SK-N-SH (cell line): ENCODE measurements at regions not wholly inside any gene's neighbourhood (a gene's known extent, or its start where the extent isn't known, plus 50 kb on each side); places are given as distances from the start of the nearest gene placed in this dataset.

Source experiments
- CTCF ChIA-PET: fragments of 300-600, 350-600 bp; formaldehyde crosslinking; extraction: SDS; loops from one replicate; lab custom pipeline; 2021; lab: Yijun Ruan, JAX
- POLR2A ChIA-PET: fragments of 350-600 bp; sonication (Branson Sonifier 250); formaldehyde crosslinking; extraction: SDS; loops from one replicate; lab custom pipeline; 2020; ENCODE audit warnings: antibody characterized with exemption, inconsistent platforms; lab: Yijun Ruan, JAX
- DNase-seq: peaks from one replicate; pipeline ENCODE4 v3.0.0; 2012
- H2AFZ ChIP-seq: fragments of 200-600 bp; sonication (generic); 2 replicates; pipeline ENCODE4 v1.8.1; 2016; ENCODE audit warnings: antibody characterized with exemption, mild to moderate bottlenecking, low read depth
- H3F3A ChIP-seq: fragments of 200-600 bp; sonication (generic); replicated peaks from 2 replicates; pipeline ENCODE3; 2016; ENCODE audit warnings: antibody characterized with exemption, mild to moderate bottlenecking; ENCODE audit not compliant: insufficient read depth
- H3K27ac ChIP-seq, 2 experiments: fragments of 200-500 bp in 1 of 2; fragments of 200-600 bp in 1 of 2; sonication (Bioruptor generic) in 1 of 2; sonication (generic), shearing (Covaris generic) in 1 of 2; 2 replicates each; pipeline versions ENCODE4 v1.5.1 to v1.6.1; 2014 to 2016; ENCODE audit warnings: low read depth in 2 of 2, inconsistent platforms in 1 of 2, low read length in 1 of 2, mild to moderate bottlenecking in 1 of 2, mixed read lengths in 1 of 2
- H3K27me3 ChIP-seq: fragments of 200-600 bp; sonication (generic), shearing (Covaris generic); 2 replicates; pipeline ENCODE4 v1.6.1; 2016; ENCODE audit warnings: mixed run types; ENCODE audit not compliant: insufficient read depth
- H3K36me3 ChIP-seq, 2 experiments: fragments of 200-500 bp in 1 of 2; fragments of 200-600 bp in 1 of 2; sonication (Bioruptor generic) in 1 of 2; sonication (generic) in 1 of 2; replicated peaks in 1 of 2; 2 replicates each; pipeline versions ENCODE3 to v1.5.1; 2014 to 2016; ENCODE audit warnings: low read length in 1 of 2, mild to moderate bottlenecking in 1 of 2; ENCODE audit not compliant: insufficient read depth in 2 of 2, control insufficient read depth in 1 of 2
- H3K4me1 ChIP-seq, 2 experiments: fragments of 200-500 bp in 1 of 2; fragments of 200-600 bp in 1 of 2; sonication (Bioruptor generic) in 1 of 2; sonication (generic), shearing (Covaris generic) in 1 of 2; 2 replicates each; pipeline versions ENCODE4 v1.5.1 to v1.6.1; 2014 to 2016; ENCODE audit warnings: low read depth in 1 of 2, low read length in 1 of 2, mixed run types in 1 of 2; ENCODE audit not compliant: insufficient read depth in 2 of 2, control insufficient read depth in 1 of 2
- H3K4me2 ChIP-seq: fragments of 200-600 bp; sonication (generic), shearing (Covaris generic); 2 replicates; pipeline ENCODE4 v1.6.1; 2017; ENCODE audit warnings: mixed run types
- H3K4me3 ChIP-seq, 2 experiments: fragments of 200-500 bp in 1 of 2; fragments of 200-600 bp in 1 of 2; sonication (Bioruptor generic) in 1 of 2; sonication (generic), shearing (Covaris generic) in 1 of 2; 2 replicates each; pipeline versions ENCODE4 v1.5.1 to v1.8.1; 2014 to 2016; ENCODE audit warnings: low read depth in 2 of 2, inconsistent platforms in 1 of 2, low read length in 1 of 2, mild to moderate bottlenecking in 1 of 2, mixed read lengths in 1 of 2, moderate library complexity in 1 of 2
- H3K79me2 ChIP-seq: fragments of 200-600 bp; sonication (generic); 2 replicates; pipeline ENCODE4 v1.8.1; 2017; ENCODE audit warnings: mild to moderate bottlenecking; ENCODE audit not compliant: insufficient read depth
- H3K9ac ChIP-seq: fragments of 200-600 bp; sonication (generic); 2 replicates; pipeline ENCODE4 v1.6.1; 2017; ENCODE audit warnings: mixed run types
- H3K9me2 ChIP-seq: fragments of 200-600 bp; sonication (generic); 2 replicates; pipeline ENCODE4 v1.6.1; 2017; ENCODE audit warnings: mixed run types
- H3K9me3 ChIP-seq: fragments of 200-600 bp; sonication (generic); 2 replicates; pipeline ENCODE4 v1.6.1; 2017; ENCODE audit warnings: mixed run types, mild to moderate bottlenecking, moderate library complexity
- H4K20me1 ChIP-seq: fragments of 200-600 bp; sonication (generic); 2 replicates; pipeline ENCODE4 v1.6.1; 2017; ENCODE audit warnings: mild to moderate bottlenecking, mixed run types; ENCODE audit not compliant: insufficient read depth
- ELF1 ChIP-seq: IDR thresholded peaks from 2 replicates; pipeline ENCODE4 v1.4.0; 2012
- EZH2phosphoT487 ChIP-seq: fragments of 200-600 bp; sonication (generic); IDR thresholded peaks from 2 replicates; pipeline ENCODE4 v1.6.1; 2017; ENCODE audit warnings: low read depth, mixed run types, mild to moderate bottlenecking, antibody characterized with exemption, moderate library complexity, borderline replicate concordance
- FOSL2 ChIP-seq: IDR thresholded peaks from 2 replicates; pipeline ENCODE4 v1.4.0; 2012; ENCODE audit warnings: low read depth, mild to moderate bottlenecking, moderate library complexity, borderline replicate concordance
- FOXM1 ChIP-seq: IDR thresholded peaks from 2 replicates; pipeline ENCODE4 v1.4.0; 2012; ENCODE audit warnings: low read depth, mild to moderate bottlenecking
- GABPA ChIP-seq: IDR thresholded peaks from 2 replicates; pipeline ENCODE4 v1.4.0; 2012; ENCODE audit warnings: low read depth, mild to moderate bottlenecking
- IRF3 ChIP-seq: fragments of 150-350 bp; IDR thresholded peaks from 2 replicates; pipeline ENCODE4 v1.6.1; 2016; ENCODE audit warnings: mild to moderate bottlenecking, low read depth, low read length
- JUND ChIP-seq: IDR thresholded peaks from 2 replicates; pipeline ENCODE4 v1.4.0; 2012
- POLR2AphosphoS5 ChIP-seq: IDR thresholded peaks from 2 replicates; pipeline ENCODE4 v1.6.1; 2012; ENCODE audit warnings: low read depth, low read length
- RAD21 ChIP-seq: IDR thresholded peaks from 2 replicates; pipeline ENCODE4 v1.6.1; 2012; ENCODE audit warnings: mild to moderate bottlenecking, low read length
- RFX5 ChIP-seq: IDR thresholded peaks from 2 replicates; pipeline ENCODE4 v1.6.1; 2012; ENCODE audit warnings: mild to moderate bottlenecking, improper control_type of control experiment, low read length
- SIN3A ChIP-seq: IDR thresholded peaks from 2 replicates; pipeline ENCODE4 v1.6.1; 2012; ENCODE audit warnings: low read depth, mild to moderate bottlenecking, low read length, moderate library complexity, borderline replicate concordance
- SMC3 ChIP-seq: IDR thresholded peaks from 2 replicates; pipeline ENCODE4 v1.6.1; 2012; ENCODE audit warnings: low read depth, low read length, improper control_type of control experiment
- TAF1 ChIP-seq: IDR thresholded peaks from 2 replicates; pipeline ENCODE4 v1.6.1; 2012; ENCODE audit warnings: low read depth, mild to moderate bottlenecking, low read length, moderate library complexity, borderline replicate concordance
- TCF12 ChIP-seq: IDR thresholded peaks from 2 replicates; pipeline ENCODE4 v1.4.0; 2012
- ZBTB33 ChIP-seq: IDR thresholded peaks from 2 replicates; pipeline ENCODE4 v1.4.0; 2012; ENCODE audit warnings: low read depth, borderline replicate concordance
- WGBS: methylation state at CpG from one replicate; pipeline ENCODE4 v1.1.6; 2017; ENCODE audit warnings: low lambda C conversion rate; 5-methylcytosine and 5-hydroxymethylcytosine counted together

- H3K4me3 ChIP-seq, result no peak overlapping the region
- no peak for TF ChIP-seq IRF3
- no peak for TF ChIP-seq ELF1
- no peak for TF ChIP-seq ZBTB33
- no peak for TF ChIP-seq GABPA
- TF ChIP-seq TAF1, result no peak
- TF ChIP-seq FOSL2, result no peak
- H3K4me1 ChIP-seq, result no peaks in the 10 kb centered on the region
- ChIA-PET CTCF (interaction anchor here (0.6 kb wide), 1 partner anchor 11 kb away, joined by 4 read pairs; no protein-coding TSS in a partner anchor), POLR2A (no interaction called here)
- no peak overlapping the region for H3K9ac ChIP-seq
- no peaks in the 10 kb centered on the region; the same call in 1 of the 2 replicates for H3K27me3 ChIP-seq
- H3K9me3 ChIP-seq, result no peaks in the 10 kb centered on the region
- H3F3A ChIP-seq, result no peaks in the 10 kb centered on the region
- no peak for DNase-seq
- 12% methylated on average over 5 of the region's 5 CpGs for WGBS
- H3K4me2 ChIP-seq, result no peak overlapping the region
- no peaks in the 10 kb centered on the region for H3K79me2 ChIP-seq
- no peak overlapping the region for H3K27ac ChIP-seq
- H2AFZ ChIP-seq, result no peak overlapping the region
- no peaks in the 10 kb centered on the region for H3K36me3 ChIP-seq
- no peaks in the 10 kb centered on the region for H4K20me1 ChIP-seq
- no peaks in the 10 kb centered on the region for H3K9me2 ChIP-seq
Measured at GRCh38 chr2:103138123-103138901, 376.5 kb downstream of the TMEM182 start.

GRCh38 chr2:103139628-103140268, 377.9 kb downstream of the TMEM182 start:
- H3K9me2 ChIP-seq, result no peaks in the 10 kb centered on the region
- no peaks in the 10 kb centered on the region for H3F3A ChIP-seq
- WGBS, result 19% methylated on average over 6 of the region's 7 CpGs
- H4K20me1 ChIP-seq, result no peaks in the 10 kb centered on the region
- no peak overlapping the region for H3K4me2 ChIP-seq
- no peaks in the 10 kb centered on the region; the same call in 1 of the 2 replicates for H3K27me3 ChIP-seq
- no peak overlapping the region for H3K9ac ChIP-seq
- H3K4me3 ChIP-seq, result no peak overlapping the region
- CTCF ChIA-PET, result no interaction called here
- H3K79me2 ChIP-seq, result no peaks in the 10 kb centered on the region
- TF ChIP-seq SMC3 (no peak), POLR2AphosphoS5 (no peak), RAD21 (no peak), EZH2phosphoT487 (no peak), FOXM1 (no peak), RFX5 (no peak), ZBTB33 (no peak), TCF12 (no peak), SIN3A (no peak), JUND (no peak)
- POLR2A ChIA-PET, result no interaction called here
- H3K27ac ChIP-seq, result no peak overlapping the region
- H2AFZ ChIP-seq, result no peak overlapping the region
- H3K9me3 ChIP-seq, result no peaks in the 10 kb centered on the region
- no peaks in the 10 kb centered on the region for H3K4me1 ChIP-seq
- DNase-seq, result no peak
- no peaks in the 10 kb centered on the region for H3K36me3 ChIP-seq
